Head of caudate nucleus (tissue), 42 donors: ENCODE measurements at regions not wholly inside any gene's neighbourhood (a gene's known extent, or its start where the extent isn't known, plus 50 kb on each side); places are given as distances from the start of the nearest gene placed in this dataset.
"Not testable (repeated sequence)": the region's sequence is repeated elsewhere in the genome, so short reads cannot be mapped to it uniquely, and the experiment has no call there.

Experiments used
- DNase-seq, 42 donors: peaks; one replicate each; pipeline versions ENCODE4 v3.0.0 to v3.0.0-alpha.2; 2020 to 2021; ENCODE audit warnings: mixed read lengths in 7 of 42
- intact Hi-C: fragments of 100-400 bp; cut with DNase I; formaldehyde crosslinking; loops from one replicate; pipeline ENCODE4 v1.15.0; 2022

DNA sequence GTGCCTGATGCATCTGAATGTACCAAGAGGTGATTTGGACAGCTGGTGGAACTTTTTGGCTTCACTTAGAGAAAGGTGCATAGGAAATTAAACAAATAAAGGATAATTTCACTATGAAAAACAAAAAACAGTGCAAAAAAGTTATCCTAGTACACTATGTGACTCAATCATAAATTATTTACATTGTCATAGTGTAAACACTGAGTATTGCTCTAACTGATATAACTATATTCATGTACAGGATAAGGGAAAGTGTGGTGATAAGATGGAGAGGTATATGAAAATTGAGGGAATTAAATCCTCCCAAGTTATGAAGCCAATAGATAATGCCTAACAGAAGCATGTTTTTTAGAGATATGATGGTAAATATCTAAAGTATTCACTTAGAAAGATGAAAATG lies 50.2 kb upstream of the CPNE4 start:
- intact Hi-C loops: no loop called here
- no peak for DNase-seq

DNA sequence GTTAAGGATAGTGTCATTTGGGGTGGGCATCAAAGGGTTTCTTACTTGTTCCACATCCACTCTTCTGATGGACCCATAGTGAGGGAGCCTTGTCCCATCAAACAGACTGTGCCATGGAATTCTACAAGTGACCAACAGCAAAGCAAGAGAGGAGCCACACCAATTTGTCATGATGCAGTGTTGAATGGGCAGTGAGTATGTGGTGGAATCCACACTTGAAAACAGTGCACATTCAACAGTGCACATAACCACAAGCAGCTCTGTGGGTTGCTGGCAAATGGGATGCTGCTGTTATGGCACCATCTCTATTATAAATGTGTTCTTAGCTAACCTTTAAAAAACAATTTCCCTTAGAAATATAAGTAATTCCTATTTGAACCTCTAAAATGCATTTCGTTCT lies 52.5 kb upstream of the CPNE4 start:
- no peak for DNase-seq
- intact Hi-C loops: no loop called here

DNA sequence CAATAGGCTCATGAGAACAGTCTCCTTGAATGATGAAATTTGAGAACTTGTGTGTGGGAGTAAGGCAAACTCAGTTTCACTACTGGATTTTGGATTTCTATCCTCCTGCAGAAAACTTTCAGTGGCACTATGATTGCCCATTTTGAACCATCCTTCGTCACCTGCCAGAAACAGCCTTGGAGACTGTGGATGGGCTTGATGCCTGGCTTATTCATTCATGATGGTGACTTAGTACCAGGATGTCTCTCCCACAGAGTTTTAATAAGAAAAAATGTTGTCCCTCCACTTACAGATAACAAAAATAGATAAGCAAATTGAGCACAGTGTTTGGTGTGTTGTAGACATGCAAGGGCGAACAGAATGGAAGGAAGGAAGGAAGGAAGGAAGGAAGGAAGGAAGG lies 53.5 kb upstream of the CPNE4 start:
- DNase-seq: no peak

DNA sequence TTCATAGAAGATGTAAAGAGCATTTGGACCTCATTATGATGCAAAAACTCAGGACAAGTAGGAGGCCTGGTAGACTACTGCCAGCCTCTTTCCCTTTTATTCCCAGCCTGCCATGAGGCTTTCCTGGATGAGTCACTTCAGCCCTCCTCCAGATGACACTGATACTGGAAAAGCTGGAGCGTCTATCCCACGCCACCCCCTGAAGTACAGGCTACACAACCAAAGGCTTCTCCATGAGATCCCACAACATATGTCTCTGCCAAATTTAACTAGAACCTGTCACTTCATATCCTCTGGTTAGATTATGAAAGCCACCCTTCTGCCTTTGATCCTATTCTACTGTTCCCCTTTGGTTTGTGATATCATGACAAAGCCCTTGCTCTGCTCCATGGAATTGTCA lies 56.1 kb upstream of the CPNE4 start:
- intact Hi-C loops: no loop called here
- DNase-seq: peak in 31 of 42 donors; percentile 2 to 75 (median 20)

More for the DNA sequence above, 53.5 kb upstream of the CPNE4 start:
- intact Hi-C loops: no loop called here

DNA sequence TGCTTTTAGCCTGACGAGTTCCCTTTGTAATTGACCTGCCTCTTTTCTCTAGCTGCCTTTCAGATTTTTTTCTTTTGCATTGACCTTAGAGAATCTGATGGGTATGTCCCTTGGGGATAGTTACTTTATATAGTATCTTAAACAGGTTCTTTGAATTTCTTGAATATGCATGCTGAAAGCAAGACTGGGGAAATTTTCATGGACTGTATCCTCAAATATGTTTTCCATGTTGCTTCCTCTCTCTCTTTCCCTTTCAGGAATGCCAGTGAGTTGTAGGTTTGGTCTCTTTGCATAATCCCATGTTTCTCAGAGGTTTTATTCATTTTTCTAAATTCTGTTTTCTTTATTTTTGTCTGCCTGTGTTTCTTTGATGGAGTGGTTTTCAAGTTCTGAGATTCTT lies 81.8 kb upstream of the CPNE4 start:
- DNase-seq: no peak

DNA sequence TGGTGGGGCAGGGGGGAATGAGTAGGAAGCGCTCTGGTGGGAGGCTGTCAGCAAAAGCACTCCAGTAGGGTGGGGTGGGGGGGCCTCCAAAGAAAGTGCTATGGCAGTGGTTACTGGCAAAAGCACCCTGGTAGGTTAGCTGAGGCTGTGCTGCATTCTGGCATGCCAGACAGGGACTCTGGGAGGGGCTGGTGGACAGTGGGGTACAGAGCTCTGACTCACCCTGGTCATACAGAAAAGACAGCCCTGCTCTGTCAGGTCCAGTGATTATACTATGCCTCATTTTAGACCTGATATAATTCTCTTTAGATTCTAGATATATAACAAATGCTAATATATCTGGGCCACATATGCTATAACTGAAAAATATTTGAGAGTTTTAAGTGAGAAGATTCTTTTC lies 82.8 kb upstream of the CPNE4 start:
- intact Hi-C loops: no loop called here

More for the DNA sequence above, 81.8 kb upstream of the CPNE4 start:
- intact Hi-C loops: no loop called here

DNA sequence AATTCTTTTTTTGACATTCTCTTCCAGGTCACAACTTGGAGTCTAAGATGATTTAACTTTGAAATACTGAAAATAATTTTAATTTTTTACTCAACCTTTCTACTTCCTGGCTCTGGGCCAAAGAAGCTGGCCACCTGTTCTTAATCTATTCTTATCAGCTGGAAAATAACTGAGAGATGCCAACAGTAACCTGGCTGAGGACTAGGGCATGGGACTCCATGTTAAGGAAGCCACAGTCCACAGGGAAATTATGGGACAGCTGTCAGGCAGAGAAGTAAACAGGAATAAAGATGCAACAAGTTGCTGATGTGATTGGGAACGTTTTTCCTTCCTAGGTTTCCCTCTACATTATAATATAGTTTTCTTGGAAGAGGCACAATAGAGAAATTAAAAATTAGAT lies 84.7 kb upstream of the CPNE4 start:
- intact Hi-C loops: no loop called here
- DNase-seq: no peak

More for the DNA sequence above, 82.8 kb upstream of the CPNE4 start:
- DNase-seq: no peak

DNA sequence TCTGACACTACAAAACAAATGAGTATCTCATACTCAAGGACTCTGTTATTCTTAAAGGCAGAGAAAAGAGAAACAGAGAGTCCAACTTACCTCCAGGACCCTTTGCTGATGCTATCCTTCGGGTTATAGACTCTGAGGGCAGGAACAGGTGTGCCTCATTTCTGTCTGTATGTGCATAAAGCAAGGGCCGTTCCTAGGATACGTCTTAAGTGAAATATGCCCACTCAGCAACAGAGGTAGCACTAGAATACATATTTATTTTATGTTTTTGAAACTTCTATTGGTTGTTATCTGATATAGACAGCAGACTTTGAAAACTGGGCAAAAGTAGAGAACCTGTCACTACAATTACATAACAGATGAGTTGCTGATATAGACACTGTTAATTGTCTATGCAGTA lies 89.3 kb upstream of the CPNE4 start:
- intact Hi-C loops: no loop called here
- no peak for DNase-seq

DNA sequence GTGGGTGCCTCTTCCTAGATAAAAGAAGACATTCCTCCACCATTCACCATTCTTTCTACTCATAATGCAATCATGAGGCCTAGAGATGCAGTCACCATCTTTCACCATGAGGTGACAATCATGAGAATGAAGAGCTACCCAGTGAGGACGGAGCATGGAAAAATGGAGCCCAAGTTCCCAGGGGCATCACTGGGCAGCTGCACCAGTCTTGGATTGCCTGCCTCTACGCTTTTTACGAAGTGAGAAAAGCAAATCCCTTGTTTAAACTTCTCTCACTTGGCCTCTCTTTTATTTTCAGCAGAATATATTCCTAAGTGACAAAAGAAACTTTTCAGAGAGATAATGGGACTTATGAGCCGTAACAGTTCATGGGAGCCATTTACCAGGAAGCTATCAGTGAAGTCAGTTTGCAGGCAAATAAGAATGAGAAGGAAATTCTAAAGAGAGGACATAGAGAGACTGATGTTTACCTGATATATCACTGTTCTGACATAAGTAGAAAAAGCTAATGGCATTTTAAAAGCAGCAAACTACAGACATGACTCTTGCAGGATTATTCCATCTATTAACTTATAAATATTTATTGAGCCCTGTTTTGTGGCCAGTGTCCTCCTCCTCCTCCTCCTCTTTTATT lies 90.0 kb upstream of the CPNE4 start:
- no peak for DNase-seq
- intact Hi-C loops: no loop called here

DNA sequence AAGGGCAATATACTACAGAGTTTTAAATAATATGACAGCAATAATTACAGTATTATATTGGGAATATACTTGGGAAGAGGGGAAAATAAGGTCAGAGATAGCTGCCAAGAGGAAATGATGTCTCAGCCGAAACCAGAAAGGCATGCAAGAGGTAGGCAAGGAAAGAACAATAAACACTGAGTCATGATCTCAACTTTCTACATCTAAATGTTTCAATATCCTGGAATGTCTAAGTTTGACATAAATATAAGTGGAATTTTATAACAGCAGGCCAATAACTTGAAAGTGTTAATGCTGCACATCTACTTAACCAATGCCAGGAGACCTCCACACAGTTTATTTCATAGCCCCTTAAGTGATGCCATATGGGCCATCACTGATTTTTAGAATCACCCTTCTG lies 99.8 kb upstream of the CPNE4 start:
- intact Hi-C loops: no loop called here

DNA sequence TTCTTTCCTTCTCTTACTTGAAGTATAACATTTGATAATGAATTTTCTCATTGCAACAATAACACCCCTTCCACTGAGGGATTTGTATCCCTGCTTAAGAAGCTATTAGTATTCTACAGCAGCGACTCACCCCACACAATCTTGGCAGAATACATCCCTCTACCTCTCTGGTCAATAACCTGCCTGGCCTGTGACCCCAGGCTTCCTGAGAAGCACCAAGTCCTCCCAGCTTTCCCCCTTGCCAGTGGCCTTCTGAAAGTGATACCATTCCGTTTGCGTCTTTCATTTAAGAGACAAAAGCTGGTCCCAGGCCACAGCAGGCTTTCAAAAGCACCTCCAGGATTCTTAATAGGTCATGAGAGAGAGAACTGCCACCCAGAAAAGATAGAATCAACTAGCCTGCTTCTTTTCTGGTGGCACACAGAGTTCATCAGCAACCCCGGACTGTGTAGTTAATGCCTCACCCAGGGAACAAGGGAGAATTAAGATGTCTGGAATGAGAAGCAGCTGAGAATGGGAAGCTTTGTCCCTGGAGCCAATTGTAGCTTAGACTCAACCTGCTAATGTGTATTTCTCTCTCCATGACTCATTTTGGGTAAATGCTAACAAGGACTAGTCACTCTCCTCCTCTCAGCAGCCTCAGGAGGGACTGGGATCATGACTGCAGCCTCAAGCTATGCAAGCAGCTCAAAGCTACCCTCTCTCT lies 101.0 kb upstream of the CPNE4 start:
- intact Hi-C loops: no loop called here
- no peak for DNase-seq

More for the DNA sequence above, 99.8 kb upstream of the CPNE4 start:
- no peak for DNase-seq

DNA sequence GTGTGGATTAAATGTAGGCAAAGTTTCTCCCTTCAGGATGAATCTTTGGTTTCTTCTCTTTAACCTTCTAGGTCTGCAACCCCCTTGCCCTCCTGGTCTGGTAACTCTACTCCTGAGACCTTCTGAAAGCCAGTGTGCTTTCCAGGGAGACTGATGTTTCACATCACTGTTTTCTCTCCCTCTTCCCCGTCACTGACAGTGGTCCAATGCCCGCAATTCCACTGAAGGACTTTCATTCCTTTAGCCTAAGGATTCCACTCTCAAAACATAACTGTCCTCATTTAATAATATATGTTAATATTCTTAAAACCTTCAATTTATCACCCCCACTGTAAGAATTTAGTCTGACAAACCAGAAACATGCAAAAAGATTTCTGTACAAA lies 101.5 kb upstream of the CPNE4 start:
- no peak for DNase-seq
- intact Hi-C loops: no loop called here

DNA sequence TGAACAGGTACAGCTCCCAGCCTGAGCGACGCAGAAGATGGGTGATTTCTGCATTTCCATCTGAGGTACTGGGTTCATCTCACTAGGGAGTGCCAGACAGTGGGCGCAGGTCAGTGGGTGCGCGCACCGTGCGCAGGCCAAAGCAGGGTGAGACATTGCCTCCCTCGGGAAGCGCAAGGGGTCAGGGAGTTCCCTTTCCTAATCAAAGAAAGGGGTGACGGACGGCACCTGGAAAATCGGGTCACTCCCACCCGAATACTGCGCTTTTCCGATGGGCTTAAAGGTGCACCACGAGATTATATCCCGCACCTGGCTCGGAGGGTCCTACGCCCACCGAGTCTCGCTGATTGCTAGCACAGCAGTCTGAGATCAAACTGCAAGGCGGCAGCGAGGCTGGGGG lies 102.1 kb upstream of the CPNE4 start:
- DNase-seq, intact Hi-C loops: not testable (repeated sequence)

DNA sequence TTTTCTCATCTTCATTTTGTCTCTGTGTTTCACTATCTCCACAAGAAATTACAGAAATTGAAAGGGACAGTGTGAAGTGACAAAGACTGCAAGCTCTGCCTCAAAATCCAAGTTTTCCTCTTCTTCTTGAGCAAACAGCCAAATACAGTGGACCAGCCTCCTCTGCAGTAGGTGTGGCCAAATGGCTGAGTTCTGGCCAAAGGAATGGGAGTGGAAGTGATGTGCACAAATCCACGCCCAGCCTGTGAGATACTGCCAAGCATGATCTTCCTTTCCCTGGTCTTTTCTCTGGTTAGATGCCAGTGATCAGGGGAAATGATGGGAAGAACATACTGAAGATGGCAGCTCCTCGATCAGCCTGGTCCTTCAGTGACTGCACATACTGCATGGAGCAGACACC lies 111.0 kb upstream of the CPNE4 start:
- no peak for DNase-seq
- intact Hi-C loops: no loop called here

DNA sequence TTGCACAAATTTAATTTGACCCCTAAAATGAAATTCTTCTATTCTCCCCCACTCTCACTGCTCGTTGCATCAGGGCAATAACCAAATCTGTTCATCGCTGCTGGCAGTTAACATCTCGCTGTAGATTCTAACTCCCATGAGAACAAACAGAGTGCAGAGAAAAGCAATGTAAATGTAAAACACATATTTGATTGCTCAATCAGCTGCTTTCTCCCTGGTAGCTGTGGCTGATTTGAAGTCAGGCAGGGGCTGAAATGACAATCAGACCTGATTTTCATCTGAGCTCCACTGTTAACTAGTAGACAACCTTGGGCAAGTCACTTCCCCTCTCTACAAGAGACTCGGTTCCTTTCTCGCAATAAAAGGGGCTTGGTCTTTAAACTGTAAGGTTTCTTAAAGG lies 119.8 kb upstream of the CPNE4 start:
- intact Hi-C loops: no loop called here
- DNase-seq: no peak

DNA sequence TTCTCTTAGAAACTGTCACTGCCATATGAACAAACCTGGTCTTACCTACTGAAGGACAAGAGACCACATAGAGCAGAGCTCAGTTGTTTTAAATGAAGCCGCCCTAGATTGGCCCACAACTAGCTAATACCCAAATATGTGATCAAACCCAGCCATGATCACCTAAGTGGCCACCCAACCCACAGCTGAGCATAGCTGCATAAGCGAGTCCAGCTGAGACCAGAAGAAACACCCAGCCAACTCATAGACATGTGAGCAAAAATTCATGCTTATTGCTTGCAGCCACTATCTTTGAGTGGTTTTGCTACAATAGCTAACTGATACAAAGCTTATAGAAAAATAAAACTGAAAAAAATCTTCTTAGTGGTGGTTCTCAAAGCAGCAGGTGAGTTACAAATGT lies 124.3 kb upstream of the CPNE4 start:
- intact Hi-C loops: no loop called here

DNA sequence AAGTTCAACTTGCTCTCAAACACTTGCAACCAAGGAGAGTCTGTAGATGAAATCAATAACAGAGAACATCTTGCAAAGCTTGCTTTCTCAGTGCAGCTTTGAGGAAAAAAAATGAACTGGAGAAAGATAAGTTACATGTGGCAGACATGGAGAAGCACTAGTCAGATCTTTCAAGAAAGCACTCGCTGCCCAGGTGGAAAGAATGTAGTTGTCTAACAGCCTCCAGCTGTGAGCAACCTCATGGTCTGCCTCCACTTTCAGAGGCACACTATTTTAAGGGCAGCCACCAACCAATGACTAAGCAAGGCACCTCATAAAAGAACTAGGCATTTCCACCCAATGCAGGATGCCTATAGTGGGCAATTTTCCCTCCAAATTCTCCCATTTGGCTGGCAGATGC lies 125.4 kb upstream of the CPNE4 start:
- intact Hi-C loops: no loop called here

More for the DNA sequence above, 124.3 kb upstream of the CPNE4 start:
- no peak for DNase-seq

DNA sequence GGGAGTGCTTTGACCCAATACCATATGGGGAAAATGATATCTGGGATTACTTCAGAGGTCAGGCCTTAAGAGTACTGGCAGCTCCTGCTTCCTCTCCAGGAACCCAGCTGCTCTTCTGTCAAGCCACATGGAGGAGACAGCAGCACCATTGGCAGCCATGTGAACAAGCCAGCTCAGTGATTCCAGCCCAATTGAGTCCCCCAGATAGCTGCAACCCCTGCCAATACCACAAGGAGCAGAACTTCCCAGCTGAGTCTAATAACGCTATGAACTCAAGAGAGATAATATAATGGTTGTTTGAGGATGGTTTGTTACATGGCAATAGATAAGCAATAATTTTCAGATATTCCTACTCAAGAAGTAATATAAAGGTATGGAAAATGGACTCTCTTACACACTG lies 126.8 kb upstream of the CPNE4 start:
- intact Hi-C loops: no loop called here

More for the DNA sequence above, 125.4 kb upstream of the CPNE4 start:
- DNase-seq: no peak

DNA sequence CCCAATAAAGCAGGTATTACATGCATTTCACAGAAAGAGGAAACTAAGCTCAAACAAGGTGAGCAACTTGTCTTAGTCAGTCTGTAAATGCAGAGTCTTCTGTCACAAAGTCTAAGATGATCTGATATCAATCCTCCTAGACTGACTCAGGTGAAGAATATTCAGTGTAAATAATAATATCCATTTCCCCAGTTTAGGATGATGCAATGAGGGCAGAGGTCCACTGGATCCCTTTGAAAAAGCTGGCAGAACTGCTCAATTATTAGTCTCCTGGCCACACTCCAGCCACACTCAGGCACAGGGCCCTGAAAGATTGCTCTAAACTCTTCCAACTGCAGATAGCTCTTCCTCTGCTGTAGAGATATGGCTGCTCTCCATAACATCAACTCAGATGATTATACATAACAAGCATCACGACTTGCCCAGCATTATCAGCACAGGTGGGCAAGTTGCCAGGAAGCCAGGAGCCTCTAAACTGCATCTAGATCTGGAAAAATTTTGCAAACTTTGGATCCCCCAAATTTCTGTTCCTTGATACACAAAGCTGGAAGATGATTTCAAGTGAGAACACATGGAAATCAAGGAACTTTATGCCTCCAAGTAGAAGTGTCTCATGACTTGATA lies 129.8 kb upstream of the CPNE4 start:
- DNase-seq: peak in 1 of 42 donors; percentile 24
- intact Hi-C loops: no loop called here

More for the DNA sequence above, 126.8 kb upstream of the CPNE4 start:
- DNase-seq: no peak

DNA sequence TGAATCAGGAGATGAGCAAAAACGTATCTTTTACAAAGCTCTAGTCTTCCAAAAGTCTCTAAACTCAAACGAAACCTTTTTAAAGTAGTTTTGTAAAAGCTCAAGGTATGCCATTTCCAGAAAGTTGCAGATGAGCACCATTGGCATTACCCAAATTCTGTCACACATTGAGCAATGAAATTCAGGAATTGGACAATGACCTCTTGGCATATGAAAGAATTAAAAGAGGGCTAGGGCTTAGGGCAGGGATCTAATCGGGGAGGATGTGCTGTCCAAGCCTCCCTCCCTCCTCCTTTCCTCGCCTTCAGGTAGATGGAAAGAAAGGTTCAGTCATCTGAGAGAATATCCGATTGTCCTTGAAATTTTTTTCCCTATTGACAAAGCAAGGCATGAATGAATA lies 133.1 kb upstream of the CPNE4 start:
- DNase-seq: no peak
- intact Hi-C loops: no loop called here

DNA sequence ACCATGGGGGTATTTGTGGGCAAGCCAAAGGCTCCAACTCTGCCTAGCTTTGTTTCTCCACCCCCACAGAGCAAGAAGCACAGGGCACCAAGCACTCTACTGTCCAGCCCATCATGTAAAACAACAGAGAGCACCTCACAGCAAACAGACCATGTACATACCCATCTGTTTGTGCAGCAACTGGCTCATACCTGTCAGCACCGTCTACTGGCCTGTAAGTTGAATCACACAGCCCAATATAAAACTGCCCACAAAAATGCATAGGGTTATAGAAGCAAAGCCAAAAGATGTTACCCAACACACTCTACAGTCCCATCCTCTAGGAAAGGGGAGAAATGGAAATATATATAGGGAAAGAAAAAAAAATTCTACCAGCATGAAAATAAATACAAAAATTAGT lies 139.7 kb upstream of the CPNE4 start:
- intact Hi-C loops: no loop called here
- DNase-seq: no peak
